Tibial nerve (tissue), 4 donors: ENCODE measurements at regions not wholly inside any gene's neighbourhood (a gene's known extent, or its start where the extent isn't known, plus 50 kb on each side); places are given as distances from the start of the nearest gene placed in this dataset.

ENCODE experiments used
- DNase-seq, 2 donors: peaks; one replicate each; pipeline ENCODE4 v3.0.0-alpha.2; 2019; ENCODE audit warnings: low spot score in 2 of 2
- H3K27ac ChIP-seq, 4 donors: fragments of 200-600 bp; sonication (generic) in 3 of 4; one replicate each; pipeline ENCODE4 v1.5.1; 2017 to 2019; ENCODE audit warnings: mild to moderate bottlenecking in 1 of 4
- H3K27me3 ChIP-seq, 2 donors: fragments of 200-600 bp; sonication (generic) in 1 of 2; one replicate each; pipeline versions ENCODE4 v1.5.1 to v1.6.0; 2017 to 2019
- H3K36me3 ChIP-seq, 3 donors: fragments of 200-600 bp; sonication (generic); one replicate each; pipeline ENCODE4 v1.5.1; 2018 to 2019
- H3K4me1 ChIP-seq, 4 donors: fragments of 200-600 bp; sonication (generic) in 3 of 4; one replicate each; pipeline ENCODE4 v1.5.1; 2017 to 2019
- H3K4me3 ChIP-seq, 4 donors: fragments of 200-600 bp; sonication (generic) in 3 of 4; one replicate each; pipeline ENCODE4 v1.5.1; 2017 to 2019; ENCODE audit warnings: mild to moderate bottlenecking in 1 of 4, moderate library complexity in 1 of 4
- H3K9me3 ChIP-seq, 4 donors: fragments of 200-600 bp; sonication (generic) in 3 of 4; one replicate each; pipeline ENCODE4 v1.5.1; 2017 to 2019
- CTCF ChIP-seq, 5 experiments: fragments of 200-600 bp in 3 of 5; fragments of 450-650 bp in 2 of 5; sonication (generic) in 3 of 5; IDR thresholded peaks; one replicate each; pipeline ENCODE4 v1.5.1; 2016 to 2019; ENCODE audit warnings: antibody characterized with exemption in 5 of 5, mild to moderate bottlenecking in 3 of 5, moderate library complexity in 2 of 5
- EP300 ChIP-seq, 2 donors: sonication (generic); formaldehyde crosslinking; IDR thresholded peaks; one replicate each; pipeline ENCODE4 v1.6.1; 2017; ENCODE audit warnings: antibody characterized with exemption in 2 of 2, mild to moderate bottlenecking in 1 of 2
- POLR2A ChIP-seq, 2 donors: fragments of 450-650 bp; IDR thresholded peaks; one replicate each; pipeline ENCODE4 v1.6.1; 2017; ENCODE audit warnings: antibody characterized with exemption in 2 of 2, mild to moderate bottlenecking in 2 of 2, moderate library complexity in 2 of 2
- WGBS, 2 donors: methylation state at CpG; one replicate each; pipeline ENCODE4 v1.1.5; 2018; 5-methylcytosine and 5-hydroxymethylcytosine counted together

DNA sequence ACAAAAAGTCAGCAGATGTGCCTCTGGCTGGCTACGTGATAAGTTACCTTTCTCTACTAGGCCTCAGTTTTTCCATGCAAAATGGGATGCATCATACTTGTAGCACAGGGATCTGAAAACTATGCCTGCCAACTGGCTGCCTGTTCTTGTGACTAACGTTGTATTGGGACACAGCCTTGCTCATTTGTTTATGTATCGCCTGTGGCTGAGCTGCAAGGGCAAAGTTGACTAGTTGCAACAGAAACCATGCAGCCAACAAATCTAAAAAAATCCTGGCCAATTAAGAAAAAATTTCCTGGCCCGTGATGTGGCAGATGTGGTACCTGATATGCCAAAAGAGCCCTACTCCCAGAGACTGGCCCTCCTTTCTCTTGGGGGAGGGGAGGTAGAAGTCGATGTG is 131.3 kb downstream of the SEC61B start:
- no peaks in the 10 kb centered on the region for H3K9me3 ChIP-seq
- TF ChIP-seq EP300 (IDR thresholded peaks at IDR 0.05) (peak in 1 of 2 donors; percentile 76), CTCF (IDR thresholded peaks at IDR 0.05) (no peak)
- peak overlapping the region in 2 of 4 donors; percentile 71 to 74 for H3K27ac ChIP-seq
- WGBS, 2 donors, result 66 to 68% methylated on average over 5 of the region's 5 CpGs
- no peaks in the 10 kb centered on the region for H3K27me3 ChIP-seq
- no peak overlapping the region for H3K4me3 ChIP-seq
- H3K36me3 ChIP-seq, result no peaks in the 10 kb centered on the region
- peak in 1 of 2 donors; percentile 67 for DNase-seq
- H3K4me1 ChIP-seq, result peaks cover 0 to 15% (median 0%) of the 10 kb centered on the region in 4 donors

GRCh38 chr9:99354104-99354503 is 132.0 kb downstream of the SEC61B start:
- DNase-seq, result no peak
- peak in 1 of 2 donors; percentile 35 for TF ChIP-seq EP300 (IDR thresholded peaks at IDR 0.05)
- no peak for TF ChIP-seq CTCF (IDR thresholded peaks at IDR 0.05)
- WGBS, 2 donors, result 93 to 100% methylated on average over 1 of the region's 1 CpG
- Histone ChIP-seq H3K4me1 (peaks cover 0 to 15% (median 0%) of the 10 kb centered on the region in 4 donors), H3K27ac (peak overlapping the region in 2 of 4 donors; percentile 18 to 52), H3K36me3 (no peaks in the 10 kb centered on the region), H3K4me3 (no peak overlapping the region), H3K27me3 (no peaks in the 10 kb centered on the region), H3K9me3 (no peaks in the 10 kb centered on the region)

GRCh38 chr9:99356512-99356971 is 134.5 kb downstream of the SEC61B start:
- Histone ChIP-seq H3K27ac (peak overlapping the region in 2 of 4 donors; percentile 62 to 68), H3K4me1 (peaks cover 0 to 16% (median 0%) of the 10 kb centered on the region in 4 donors), H3K36me3 (no peaks in the 10 kb centered on the region), H3K4me3 (no peak overlapping the region), H3K27me3 (peaks cover 0 to 10% of the 10 kb centered on the region in 2 donors), H3K9me3 (no peaks in the 10 kb centered on the region)
- TF ChIP-seq CTCF (IDR thresholded peaks at IDR 0.05), result no peak
- TF ChIP-seq EP300 (IDR thresholded peaks at IDR 0.05), result peak in 1 of 2 donors; percentile 56
- peak in 1 of 2 donors; percentile 41 for DNase-seq
- 38 to 60% methylated on average over 2 to 3 of the region's 5 CpGs for whole genome bisulfite sequencing, 2 donors

- 55 to 63% methylated on average over 6 of the region's 6 CpGs for WGBS, 2 donors
- Histone ChIP-seq H3K4me3 (no peak overlapping the region), H3K4me1 (peaks cover 0 to 25% (median 0%) of the 10 kb centered on the region in 4 donors), H3K27ac (peak overlapping the region in 1 of 4 donors; percentile 4), H3K27me3 (peaks cover 0 to 10% of the 10 kb centered on the region in 2 donors), H3K9me3 (no peaks in the 10 kb centered on the region), H3K36me3 (no peaks in the 10 kb centered on the region)
- peak in 1 of 2 donors; percentile 18 for DNase-seq
- TF ChIP-seq CTCF (IDR thresholded peaks at IDR 0.05) (no peak), EP300 (IDR thresholded peaks at IDR 0.05) (peak in 1 of 2 donors; percentile 19)
Observed at GRCh38 chr9:99357575-99357974, 135.5 kb downstream of the SEC61B start.

GRCh38 chr9:99358668-99359067 is 136.6 kb downstream of the SEC61B start:
- DNase-seq, result no peak
- H3K36me3 ChIP-seq, result no peaks in the 10 kb centered on the region
- H3K9me3 ChIP-seq, result no peaks in the 10 kb centered on the region
- no peak overlapping the region for H3K4me3 ChIP-seq
- H3K4me1 ChIP-seq, result peaks cover 0 to 19% (median 0%) of the 10 kb centered on the region in 4 donors
- no peak overlapping the region for H3K27ac ChIP-seq
- peaks cover 0 to 10% of the 10 kb centered on the region in 2 donors for H3K27me3 ChIP-seq
- WGBS, 2 donors, result 84% methylated on average over 6 to 7 of the region's 7 CpGs
- no peak for TF ChIP-seq POLR2A (IDR thresholded peaks at IDR 0.05)
- TF ChIP-seq CTCF (IDR thresholded peaks at IDR 0.05), result no peak
- TF ChIP-seq EP300 (IDR thresholded peaks at IDR 0.05), result no peak
